Astrocyte (in vitro differentiated cells and primary cell): ENCODE measurements at regions not wholly inside any gene's neighbourhood (a gene's known extent, or its start where the extent isn't known, plus 50 kb on each side); places are given as distances from the start of the nearest gene placed in this dataset.
A peak's percentile ranks its signal among the peaks of the same experiment; 100 is the strongest.

ENCODE experiments used
- DNase-seq: peaks from one replicate; pipeline ENCODE4 v3.0.0-alpha.2; 2010; ENCODE audit warnings: low read depth
- FAIRE-seq: peaks from 2 replicates; lab custom pipeline; 2011; peaks lifted over from hg19 to GRCh38; lab: Jason Lieb, UNC
- H2AFZ ChIP-seq: 2 replicates; pipeline ENCODE4 v1.6.0; 2012; ENCODE audit warnings: low read depth, low read length, inconsistent platforms
- H3K27ac ChIP-seq: 2 replicates; pipeline ENCODE4 v1.5.1; 2011; ENCODE audit warnings: low read depth, low read length, inconsistent platforms
- H3K27me3 ChIP-seq: 2 replicates; pipeline ENCODE4 v1.6.0; 2011; ENCODE audit warnings: low read length, inconsistent platforms; ENCODE audit not compliant: insufficient read depth
- H3K36me3 ChIP-seq: 2 replicates; pipeline ENCODE4 v1.5.1; 2011; ENCODE audit warnings: low read length, inconsistent platforms; ENCODE audit not compliant: insufficient read depth
- H3K4me1 ChIP-seq: 2 replicates; pipeline ENCODE4 v1.5.1; 2011; ENCODE audit warnings: low read length, inconsistent platforms; ENCODE audit not compliant: insufficient read depth
- H3K4me2 ChIP-seq: 2 replicates; pipeline ENCODE4 v1.6.0; 2012; ENCODE audit warnings: low read length, inconsistent platforms
- H3K4me3 ChIP-seq: 2 replicates; pipeline ENCODE4 v1.5.1; 2011; ENCODE audit warnings: low read depth, mild to moderate bottlenecking, low read length, inconsistent platforms; ENCODE audit not compliant: insufficient read depth
- H3K79me2 ChIP-seq: 2 replicates; pipeline ENCODE4 v1.6.0; 2012; ENCODE audit warnings: mild to moderate bottlenecking, low read length, inconsistent platforms; ENCODE audit not compliant: insufficient read depth
- H3K9ac ChIP-seq: 2 replicates; pipeline ENCODE4 v1.6.0; 2012; ENCODE audit warnings: mild to moderate bottlenecking, low read length, inconsistent platforms
- H3K9me3 ChIP-seq: 2 replicates; pipeline ENCODE4 v1.5.1; 2012; ENCODE audit warnings: low read depth, mild to moderate bottlenecking, low read length, inconsistent platforms; ENCODE audit not compliant: insufficient read depth
- H4K20me1 ChIP-seq: 2 replicates; pipeline ENCODE4 v1.6.0; 2012; ENCODE audit warnings: low read length, inconsistent platforms; ENCODE audit not compliant: insufficient read depth
- H3K27ac Mint-ChIP-seq: one replicate; pipeline ENCODE4 v1.8.0; 2021; ENCODE audit warnings: mild to moderate bottlenecking, mixed read lengths; ENCODE audit not compliant: unreplicated experiment
- H3K27me3 Mint-ChIP-seq: one replicate; pipeline ENCODE4 v1.8.0; 2021; ENCODE audit warnings: low read depth, mixed read lengths; ENCODE audit not compliant: unreplicated experiment
- H3K36me3 Mint-ChIP-seq: one replicate; pipeline ENCODE4 v1.8.0; 2021; ENCODE audit warnings: low read depth, mixed read lengths; ENCODE audit not compliant: unreplicated experiment
- H3K4me1 Mint-ChIP-seq: one replicate; pipeline ENCODE4 v1.8.0; 2021; ENCODE audit warnings: low read depth, mixed read lengths; ENCODE audit not compliant: unreplicated experiment
- H3K4me3 Mint-ChIP-seq: one replicate; pipeline ENCODE4 v1.8.0; 2021; ENCODE audit warnings: mild to moderate bottlenecking, moderate library complexity, mixed read lengths; ENCODE audit not compliant: unreplicated experiment
- H3K9me3 Mint-ChIP-seq: one replicate; pipeline ENCODE4 v1.8.0; 2021; ENCODE audit warnings: mild to moderate bottlenecking, mixed read lengths; ENCODE audit not compliant: unreplicated experiment
- CTCF ChIP-seq: IDR thresholded peaks from 2 replicates; pipeline ENCODE4 v1.5.1; 2011; ENCODE audit warnings: low read depth, mild to moderate bottlenecking, inconsistent platforms, low read length, moderate library complexity; ENCODE audit not compliant: insufficient read depth
- EZH2 ChIP-seq: IDR thresholded peaks from 2 replicates; pipeline ENCODE4 v1.6.1; 2012; ENCODE audit warnings: mild to moderate bottlenecking, low read length, inconsistent platforms; ENCODE audit not compliant: insufficient read depth

DNA sequence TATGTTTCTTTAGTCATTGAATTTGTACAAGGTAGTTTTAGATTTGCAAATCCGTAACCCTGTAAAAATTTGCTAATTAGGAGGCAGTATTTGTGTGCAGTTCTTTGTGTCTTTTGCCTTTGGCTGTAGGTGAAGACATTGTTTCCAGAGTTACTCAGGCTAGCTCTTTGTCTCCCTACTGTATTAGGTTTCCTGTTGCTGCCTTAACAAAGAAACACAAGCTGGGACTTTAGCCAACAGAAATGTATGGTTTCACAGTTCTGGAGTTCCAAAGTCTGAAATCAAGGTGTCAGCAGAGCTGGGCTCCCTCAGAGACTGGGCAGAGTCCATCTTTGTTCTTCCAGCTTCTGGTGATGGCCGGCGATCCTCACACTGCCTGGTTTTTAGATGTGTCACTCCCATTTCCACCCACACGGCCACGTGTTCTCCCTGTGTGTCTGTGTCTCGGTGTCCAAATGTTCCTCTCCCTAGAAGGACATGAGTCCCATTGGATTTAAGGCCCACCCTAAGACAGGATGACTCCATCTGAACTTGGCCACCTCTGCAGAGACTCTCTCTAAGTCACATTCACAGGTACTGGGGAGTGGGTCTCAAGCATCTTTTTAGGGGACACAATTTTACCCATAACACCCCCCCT, 309.7 kb downstream of the GALR1 start:
- H3K27me3 ChIP-seq: no peaks in the 10 kb centered on the region
- H3K79me2 ChIP-seq: no peaks in the 10 kb centered on the region
- Mint-ChIP-seq H3K36me3 (no peaks in the 10 kb centered on the region), H3K4me3 (no peak overlapping the region), H3K27ac (no peak overlapping the region), H3K9me3 (no peaks in the 10 kb centered on the region), H3K4me1 (peaks cover 12% of the 10 kb centered on the region), H3K27me3 (no peaks in the 10 kb centered on the region)
- H3K4me2 ChIP-seq: no peak overlapping the region
- H4K20me1 ChIP-seq: no peaks in the 10 kb centered on the region
- H3K27ac ChIP-seq: no peak overlapping the region
- no peaks in the 10 kb centered on the region for H3K4me1 ChIP-seq
- FAIRE-seq: no peak
- no peak overlapping the region for H3K9ac ChIP-seq
- TF ChIP-seq CTCF: no peak
- no peak for TF ChIP-seq EZH2
- no peak overlapping the region for H3K4me3 ChIP-seq
- no peaks in the 10 kb centered on the region for H3K36me3 ChIP-seq
- peaks cover 5% of the 10 kb centered on the region for H3K9me3 ChIP-seq
- DNase-seq: no peak
- no peak overlapping the region for H2AFZ ChIP-seq

GRCh38 chr18:77560341-77560992, 310.8 kb downstream of the GALR1 start:
- Histone ChIP-seq H3K27me3 (no peaks in the 10 kb centered on the region), H2AFZ (no peak overlapping the region), H3K4me2 (no peak overlapping the region), H3K9ac (no peak overlapping the region), H3K27ac (no peak overlapping the region), H3K79me2 (no peaks in the 10 kb centered on the region), H3K4me1 (no peaks in the 10 kb centered on the region), H3K36me3 (no peaks in the 10 kb centered on the region), H3K4me3 (no peak overlapping the region), H4K20me1 (no peaks in the 10 kb centered on the region), H3K9me3 (peaks cover 8% of the 10 kb centered on the region)
- FAIRE-seq (peak; percentile 45), DNase-seq (no peak)
- peaks cover 12% of the 10 kb centered on the region for H3K4me1 Mint-ChIP-seq
- peak overlapping the region; percentile 8 for H3K27ac Mint-ChIP-seq
- no peak for TF ChIP-seq EZH2
- TF ChIP-seq CTCF: no peak
- no peak overlapping the region for H3K4me3 Mint-ChIP-seq
- no peaks in the 10 kb centered on the region for H3K36me3 Mint-ChIP-seq
- H3K9me3 Mint-ChIP-seq: no peaks in the 10 kb centered on the region
- H3K27me3 Mint-ChIP-seq: no peaks in the 10 kb centered on the region

DNA sequence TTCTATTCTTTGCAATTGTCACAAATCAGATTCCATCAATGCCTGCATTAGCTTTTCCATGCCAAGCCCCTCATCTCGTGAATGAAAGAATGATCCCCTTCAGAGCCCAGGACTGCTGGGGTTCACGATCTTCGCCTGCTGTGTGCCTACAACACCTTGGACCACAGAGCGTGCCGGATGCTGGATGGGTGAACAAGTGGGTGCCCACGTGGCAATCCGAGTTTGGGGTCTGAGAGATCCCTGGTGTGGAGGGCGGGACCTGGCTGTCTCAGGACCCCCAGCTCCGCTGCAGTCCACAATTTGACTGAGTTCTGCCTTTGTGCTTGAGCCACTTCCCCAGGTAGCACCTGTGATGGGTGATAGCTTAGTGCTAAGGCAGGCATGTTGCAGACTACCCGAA, 317.0 kb downstream of the GALR1 start:
- no peak overlapping the region for H2AFZ ChIP-seq
- no peaks in the 10 kb centered on the region for H3K4me1 ChIP-seq
- H3K36me3 Mint-ChIP-seq: no peaks in the 10 kb centered on the region
- H3K36me3 ChIP-seq: no peaks in the 10 kb centered on the region
- FAIRE-seq (no peak), DNase-seq (no peak)
- no peaks in the 10 kb centered on the region for H3K79me2 ChIP-seq
- H3K9me3 ChIP-seq: peaks cover 9% of the 10 kb centered on the region
- no peaks in the 10 kb centered on the region for H4K20me1 ChIP-seq
- no peak overlapping the region for H3K4me3 ChIP-seq
- H3K27ac Mint-ChIP-seq: no peak overlapping the region
- H3K4me1 Mint-ChIP-seq: no peaks in the 10 kb centered on the region
- peaks cover 3% of the 10 kb centered on the region for H3K27me3 Mint-ChIP-seq
- no peak overlapping the region for H3K27ac ChIP-seq
- no peak overlapping the region for H3K4me3 Mint-ChIP-seq
- no peak overlapping the region for H3K9ac ChIP-seq
- TF ChIP-seq CTCF (no peak), EZH2 (no peak)
- H3K27me3 ChIP-seq: no peaks in the 10 kb centered on the region
- peaks cover 7% of the 10 kb centered on the region for H3K9me3 Mint-ChIP-seq
- no peak overlapping the region for H3K4me2 ChIP-seq
